A549 (cell line): ENCODE measurements at regions not wholly inside any gene's neighbourhood (a gene's known extent, or its start where the extent isn't known, plus 50 kb on each side); places are given as distances from the start of the nearest gene placed in this dataset.

ENCODE experiments used
- ATAC-seq, 2 experiments: fragments of 200-7000 bp in 1 of 2; fragments of >200 bp in 1 of 2; cut with Nextera tagmentation in 1 of 2; cut with Tn5 transposase in 1 of 2; 3 replicates each; pipeline versions ENCODE4 v1.8.0 to v1.9.1; 2018 to 2020; ENCODE audit warnings: mild to moderate bottlenecking in 1 of 2, moderate library complexity in 1 of 2
- CTCF ChIA-PET: fragments of 300-600 bp; sonication (Branson Sonifier 250); formaldehyde crosslinking; extraction: SDS; loops from one replicate; lab custom pipeline; 2021; ENCODE audit warnings: antibody characterized with exemption, inconsistent platforms; lab: Yijun Ruan, JAX
- POLR2A ChIA-PET: fragments of 350-600 bp; formaldehyde crosslinking; extraction: SDS; loops from one replicate; lab custom pipeline; 2021; ENCODE audit warnings: antibody characterized with exemption, inconsistent platforms; lab: Yijun Ruan, JAX
- DNase-seq, 2 experiments: peaks; one replicate each; pipeline versions ENCODE4 v3.0.0 to v3.0.0-alpha.2; 2011 to 2016; ENCODE audit warnings: low read depth in 1 of 2, low spot score in 1 of 2
- FAIRE-seq: peaks from 2 replicates; lab custom pipeline; 2011; peaks lifted over from hg19 to GRCh38; lab: Jason Lieb, UNC
- H3K27ac ChIP-seq, 2 experiments: fragments of >200 bp; sonication (Bioruptor Twin); formaldehyde crosslinking; 3 replicates each; pipeline ENCODE4 v1.5.1; 2016 to 2017
- H3K4me1 ChIP-seq: fragments of >200 bp; sonication (Bioruptor Twin); formaldehyde crosslinking; 3 replicates; pipeline ENCODE4 v1.6.1; 2016
- H3K4me2 ChIP-seq: fragments of >200 bp; sonication (Bioruptor Twin); formaldehyde crosslinking; 3 replicates; pipeline ENCODE4 v1.6.1; 2016
- H3K4me3 ChIP-seq: fragments of >200 bp; sonication (Bioruptor Twin); formaldehyde crosslinking; 3 replicates; pipeline ENCODE4 v1.5.1; 2016
- H3K9me3 ChIP-seq: fragments of >200 bp; sonication (Bioruptor Twin); formaldehyde crosslinking; 3 replicates; pipeline ENCODE4 v1.6.1; 2016
- BHLHE40 ChIP-seq: IDR thresholded peaks from 2 replicates; pipeline ENCODE4 v1.6.1; 2012; ENCODE audit warnings: low read depth, low read length, inconsistent platforms
- CBX2 ChIP-seq: fragments of 200-600 bp; sonication (generic); IDR thresholded peaks from 2 replicates; pipeline ENCODE4 v1.6.1; 2016; ENCODE audit warnings: low read depth, mild to moderate bottlenecking, borderline replicate concordance
- CHD4 ChIP-seq: fragments of 200-600 bp; sonication (generic); IDR thresholded peaks from 2 replicates; pipeline ENCODE4 v1.6.1; 2016; ENCODE audit warnings: antibody characterized with exemption, mild to moderate bottlenecking, borderline replicate concordance
- CTCF ChIP-seq: fragments of >200 bp; sonication (Bioruptor Twin); formaldehyde crosslinking; IDR thresholded peaks from 3 replicates; pipeline ENCODE4 v1.5.1; 2016
- EP300 ChIP-seq, 2 experiments: fragments of >200 bp; sonication (Bioruptor Twin); formaldehyde crosslinking; IDR thresholded peaks; 2 replicates in 1 of 2; 3 replicates in 1 of 2; pipeline ENCODE4 v1.6.1; 2016 to 2017
- HES2 ChIP-seq: fragments of >200 bp; sonication (Bioruptor Twin); formaldehyde crosslinking; IDR thresholded peaks from 2 replicates; pipeline ENCODE4 v1.6.1; 2016
- HEYL ChIP-seq: fragments of 250-450 bp; sonication (Bioruptor Pico); IDR thresholded peaks from 2 replicates; pipeline ENCODE4 v1.8.0; 2021; ENCODE audit warnings: mild to moderate bottlenecking, moderate library complexity
- HOXA7 ChIP-seq: fragments of 250-450 bp; sonication (Bioruptor Pico); IDR thresholded peaks from 2 replicates; pipeline ENCODE4 v1.5.0; 2020; ENCODE audit warnings: mild to moderate bottlenecking, moderate library complexity
- HOXB13 ChIP-seq: fragments of 250-450 bp; sonication (Bioruptor Pico); IDR thresholded peaks from 2 replicates; pipeline ENCODE4 v1.5.0; 2020; ENCODE audit warnings: low read depth, mild to moderate bottlenecking, moderate library complexity
- KDM1A ChIP-seq: fragments of 200-600 bp; sonication (generic); IDR thresholded peaks from 2 replicates; pipeline ENCODE4 v1.6.1; 2016; ENCODE audit warnings: low read depth, mild to moderate bottlenecking
- MAX ChIP-seq: IDR thresholded peaks from 2 replicates; pipeline ENCODE4 v1.6.1; 2012
- MYC ChIP-seq: IDR thresholded peaks from 2 replicates; pipeline ENCODE4 v1.6.1; 2012; ENCODE audit warnings: mild to moderate bottlenecking, inconsistent platforms, low read length, improper control_type of control experiment, borderline replicate concordance
- NFE2L2 ChIP-seq: fragments of 150-350 bp; conservative IDR thresholded peaks from 2 replicates; pipeline ENCODE4 v1.6.1; 2014; ENCODE audit warnings: low read length
- NR3C1 ChIP-seq: fragments of >200 bp; sonication (Bioruptor Twin); formaldehyde crosslinking; IDR thresholded peaks from 3 replicates; pipeline ENCODE4 v1.6.1; 2017
- PBX3 ChIP-seq: IDR thresholded peaks from 2 replicates; pipeline ENCODE4 v1.6.1; 2012
- RCOR1 ChIP-seq: fragments of 150-350 bp; IDR thresholded peaks from 2 replicates; pipeline ENCODE4 v1.6.1; 2014; ENCODE audit warnings: antibody characterized with exemption, low read length, low read depth
- RFX5 ChIP-seq: fragments of 450-650 bp; IDR thresholded peaks from 2 replicates; pipeline ENCODE4 v1.7.1; 2014; ENCODE audit warnings: antibody characterized with exemption, mild to moderate bottlenecking, moderate library complexity
- SMC3 ChIP-seq: fragments of >200 bp; sonication (Bioruptor Twin); formaldehyde crosslinking; IDR thresholded peaks from 3 replicates; pipeline ENCODE4 v1.6.1; 2018; ENCODE audit warnings: inconsistent platforms
- SREBF2 ChIP-seq: fragments of 450-650 bp; IDR thresholded peaks from 2 replicates; pipeline ENCODE4 v1.6.1; 2014; ENCODE audit warnings: mild to moderate bottlenecking, moderate library complexity
- TP53 ChIP-seq: fragments of 250-450 bp; sonication (Bioruptor Pico); IDR thresholded peaks from 2 replicates; pipeline ENCODE4 v1.5.0; 2021; ENCODE audit warnings: mild to moderate bottlenecking, moderate library complexity
- USF2 ChIP-seq: fragments of 450-650 bp; IDR thresholded peaks from 2 replicates; pipeline ENCODE4 v1.6.1; 2014; ENCODE audit warnings: antibody characterized with exemption
- ZFP36 ChIP-seq: fragments of 450-650 bp; IDR thresholded peaks from 2 replicates; pipeline ENCODE4 v1.6.1; 2014; ENCODE audit warnings: borderline replicate concordance; ENCODE audit not compliant: partially characterized antibody
- WGBS: methylation state at CpG from one replicate; pipeline ENCODE4 v1.1.6; 2017; ENCODE audit errors: missing lambda C conversion rate; 5-methylcytosine and 5-hydroxymethylcytosine counted together

GRCh38 chr5:141765896-141766551 is 84.0 kb upstream of the ARAP3 start (continued):
- no peak for TF ChIP-seq PBX3
- TF ChIP-seq HEYL (CRISPR knock-in tag), result no peak
- TF ChIP-seq HOXB13, result no peak
- TF ChIP-seq ZFP36, result no peak
- TF ChIP-seq MAX, result no peak

GRCh38 chr5:141763541-141763940 is 81.5 kb upstream of the ARAP3 start:
- 47% methylated on average over 5 of the region's 5 CpGs for WGBS
- no peak overlapping the region for H3K27ac ChIP-seq
- no peak for DNase-seq
- H3K9me3 ChIP-seq, result no peaks in the 10 kb centered on the region
- no peak for TF ChIP-seq RFX5
- no peak for TF ChIP-seq NR3C1
- no peak for TF ChIP-seq SMC3
- TF ChIP-seq SREBF2, result no peak
- no peak for TF ChIP-seq HES2
- TF ChIP-seq CBX2, result no peak
- TF ChIP-seq MYC, result no peak
- no peak for TF ChIP-seq HOXA7
- no peak for TF ChIP-seq CTCF
- no peak for TF ChIP-seq NFE2L2
- TF ChIP-seq RCOR1, result no peak
- TF ChIP-seq BHLHE40, result no peak
- TF ChIP-seq USF2, result no peak
- no peak for TF ChIP-seq KDM1A
- TF ChIP-seq EP300 (IDR thresholded peaks at IDR 0.05), result no peak
- TF ChIP-seq TP53 (CRISPR knock-in tag), result no peak
- no peak for TF ChIP-seq PBX3
- no peak for TF ChIP-seq CHD4
- H3K4me2 ChIP-seq, result no peak overlapping the region
- no peaks in the 10 kb centered on the region for H3K4me1 ChIP-seq
- CTCF ChIA-PET, result interaction anchor here (1.1 to 6.0 kb wide), 4 partner anchors 9 to 197 kb away, joined by 3 to 48 read pairs (median 5); partner anchors contain the start of gene PCDH1
- ATAC-seq, result no peak
- POLR2A ChIA-PET, result no interaction called here
- no peak overlapping the region for H3K4me3 ChIP-seq
- FAIRE-seq, result no peak
